Erythroblast (primary cell): ENCODE measurements at regions not wholly inside any gene's neighbourhood (a gene's known extent, or its start where the extent isn't known, plus 50 kb on each side); places are given as distances from the start of the nearest gene placed in this dataset.

Experiments used
- GATA1 ChIP-seq: IDR thresholded peaks from 2 replicates; pipeline ENCODE4 v1.6.1; 2011; ENCODE audit warnings: low read depth, mild to moderate bottlenecking, control low read depth, low read length, moderate library complexity
- POLR2A ChIP-seq: IDR thresholded peaks from 2 replicates; pipeline ENCODE4 v1.6.1; 2011; ENCODE audit warnings: mild to moderate bottlenecking, low read length

- TF ChIP-seq POLR2A (no peak), GATA1 (no peak)
Observed at GRCh38 chr13:27339299-27339698, 68.7 kb downstream of the RASL11A start.
